LoVo (cell line): ENCODE measurements at regions not wholly inside any gene's neighbourhood (a gene's known extent, or its start where the extent isn't known, plus 50 kb on each side); places are given as distances from the start of the nearest gene placed in this dataset.
"Not testable (repeated sequence)": the region's sequence is repeated elsewhere in the genome, so short reads cannot be mapped to it uniquely, and the experiment has no call there.

ENCODE experiments used
- DNase-seq: peaks from one replicate; pipeline ENCODE4 v3.0.0-alpha.2; 2016; ENCODE audit warnings: low spot score

GRCh38 chr22:49659281-49659923 lies 168.3 kb downstream of the BRD1 start:
- no peak for DNase-seq

- no peak for DNase-seq
Measured at GRCh38 chr22:49658902-49659280, 168.8 kb downstream of the BRD1 start.

- no peak for DNase-seq
Measured at GRCh38 chr22:49657974-49658590, 169.6 kb downstream of the BRD1 start.

- DNase-seq = no peak
Measured at GRCh38 chr22:49657275-49657973, 170.2 kb downstream of the BRD1 start.

GRCh38 chr22:49656883-49657274 lies 170.8 kb downstream of the BRD1 start:
- DNase-seq = not testable (repeated sequence)

GRCh38 chr22:49656291-49656851 lies 171.3 kb downstream of the BRD1 start:
- DNase-seq = no peak

GRCh38 chr22:49655168-49655812 lies 172.4 kb downstream of the BRD1 start:
- no peak for DNase-seq

- DNase-seq = no peak
Measured at GRCh38 chr22:49650336-49651241, 177.1 kb downstream of the BRD1 start.

- no peak for DNase-seq
Measured at GRCh38 chr22:49649166-49650068, 178.3 kb downstream of the BRD1 start.

GRCh38 chr22:49648053-49648452 lies 179.6 kb downstream of the BRD1 start:
- DNase-seq = no peak

GRCh38 chr22:49647627-49648026 lies 180.0 kb downstream of the BRD1 start:
- DNase-seq = no peak

- no peak for DNase-seq
Measured at GRCh38 chr22:49646876-49647275, 180.8 kb downstream of the BRD1 start.

- no peak for DNase-seq
Measured at GRCh38 chr22:49645791-49646550, 181.7 kb downstream of the BRD1 start.

GRCh38 chr22:49645257-49645656 lies 182.4 kb downstream of the BRD1 start:
- no peak for DNase-seq

GRCh38 chr22:49643998-49644397 lies 183.7 kb downstream of the BRD1 start:
- DNase-seq = no peak

GRCh38 chr22:49643466-49643865 lies 184.2 kb downstream of the BRD1 start:
- no peak for DNase-seq

- DNase-seq = no peak
Measured at GRCh38 chr22:49642741-49643140, 184.9 kb downstream of the BRD1 start.

GRCh38 chr22:49642331-49642730 lies 185.3 kb downstream of the BRD1 start:
- no peak for DNase-seq

- DNase-seq = no peak
Measured at GRCh38 chr22:49641770-49642313, 185.8 kb downstream of the BRD1 start.
